Activated naive CD4-positive, alpha-beta T cell treated with anti-CD3 and anti-CD28 coated beads, Interleukin-2, amount 50 U/mL, for 16 hours (primary cell): ENCODE measurements at regions not wholly inside any gene's neighbourhood (a gene's known extent, or its start where the extent isn't known, plus 50 kb on each side); places are given as distances from the start of the nearest gene placed in this dataset.
"Not testable (repeated sequence)": the region's sequence is repeated elsewhere in the genome, so short reads cannot be mapped to it uniquely, and the experiment has no call there.

Experiments used
- DNase-seq: peaks from one replicate; pipeline ENCODE4 v3.0.0-alpha.2; 2020

DNA sequence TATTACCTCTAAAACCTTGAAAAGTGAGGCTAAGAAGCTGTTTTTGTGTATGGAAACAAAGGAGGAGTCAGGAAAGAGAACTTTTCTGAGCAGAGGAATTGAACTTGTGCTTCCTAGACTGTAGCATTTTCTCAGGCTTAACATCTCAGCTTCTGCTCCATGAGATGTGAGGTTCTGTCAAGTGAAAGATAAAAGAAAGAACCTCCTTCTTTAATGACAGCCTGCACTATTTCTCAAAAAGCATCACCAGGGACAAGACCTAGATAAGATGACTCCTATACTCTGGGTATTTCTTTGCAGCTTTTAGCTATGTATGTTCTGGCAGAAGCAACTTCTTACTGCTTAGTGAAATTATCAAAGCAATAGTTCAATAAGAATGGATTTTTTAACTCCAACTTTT lies 87.6 kb upstream of the KCNQ5 start:
- DNase-seq, result no peak

DNA sequence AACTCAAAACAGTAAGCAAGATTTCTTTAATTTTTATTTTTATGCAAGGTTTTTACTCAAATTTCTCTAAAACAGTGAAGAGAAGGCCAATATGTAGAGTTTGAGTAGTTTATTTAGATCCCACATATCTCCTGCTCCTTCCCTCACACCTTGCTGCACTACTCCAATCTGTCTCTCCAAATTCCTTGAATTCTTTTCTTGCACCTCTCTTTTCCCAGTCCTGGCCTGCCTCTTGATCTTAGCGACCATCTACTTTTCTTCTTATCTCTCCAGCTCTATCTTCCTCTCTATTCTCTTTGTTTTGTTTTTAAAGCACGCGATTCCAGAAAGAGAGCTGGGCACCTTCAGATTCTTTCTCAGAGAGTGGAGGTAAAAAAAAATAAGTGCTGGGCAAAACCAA lies 86.7 kb upstream of the KCNQ5 start:
- no peak for DNase-seq

DNA sequence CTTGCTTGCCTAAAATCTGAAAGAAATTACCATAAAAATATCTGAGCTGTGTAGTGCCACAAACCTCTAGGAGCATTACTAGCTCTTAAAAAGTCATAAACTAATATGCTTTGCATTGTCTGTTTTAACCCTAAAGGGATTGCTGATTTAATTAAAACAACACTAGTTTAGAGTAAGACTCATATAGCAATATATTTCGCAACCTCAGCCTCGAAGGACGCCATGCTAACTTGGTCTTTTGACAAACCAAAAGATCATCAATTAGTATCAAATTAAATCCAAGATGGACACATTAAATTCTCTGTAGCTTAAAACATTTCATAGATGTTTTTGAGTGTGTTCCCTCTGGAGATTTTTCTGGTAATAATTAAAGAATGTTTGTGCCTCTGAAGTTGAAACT lies 74.8 kb upstream of the KCNQ5 start:
- DNase-seq, result no peak

DNA sequence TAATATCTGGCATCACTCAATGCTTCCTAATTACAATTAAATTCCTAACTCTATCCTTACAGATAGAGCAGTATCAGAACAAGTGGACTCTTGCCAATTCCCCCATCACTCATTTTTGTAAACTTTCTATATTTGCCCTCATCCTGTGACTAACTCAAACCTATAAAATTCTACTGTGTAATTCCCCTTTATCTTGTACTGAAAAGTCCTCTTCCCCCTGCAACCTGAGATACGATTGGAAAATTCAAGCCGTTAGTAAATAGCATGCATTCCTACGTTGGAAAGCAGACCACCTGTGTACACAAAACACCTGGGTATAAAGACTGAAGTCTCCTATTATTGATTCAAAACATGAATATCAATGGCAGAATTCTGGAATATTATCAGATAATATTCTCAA lies 70.4 kb upstream of the KCNQ5 start:
- DNase-seq, result no peak

DNA sequence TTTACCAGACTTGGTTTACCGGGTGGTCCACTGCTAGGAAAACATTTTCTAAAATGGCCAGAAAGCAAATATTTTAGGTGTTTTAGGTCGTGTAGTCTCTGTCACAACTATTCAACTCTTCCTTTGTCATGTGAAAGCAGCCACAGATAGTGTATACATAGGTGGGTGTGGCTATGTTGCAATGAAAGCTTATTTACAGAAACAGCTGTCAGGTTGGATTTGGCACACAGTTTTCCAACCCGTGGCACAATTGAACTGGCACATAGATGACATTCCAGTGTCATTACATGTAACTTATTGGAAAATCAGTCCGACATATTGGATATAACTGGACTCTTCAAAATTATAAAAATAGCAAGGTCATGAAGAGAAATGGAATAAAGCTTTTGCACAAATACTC lies 68.9 kb upstream of the KCNQ5 start:
- no peak for DNase-seq

DNA sequence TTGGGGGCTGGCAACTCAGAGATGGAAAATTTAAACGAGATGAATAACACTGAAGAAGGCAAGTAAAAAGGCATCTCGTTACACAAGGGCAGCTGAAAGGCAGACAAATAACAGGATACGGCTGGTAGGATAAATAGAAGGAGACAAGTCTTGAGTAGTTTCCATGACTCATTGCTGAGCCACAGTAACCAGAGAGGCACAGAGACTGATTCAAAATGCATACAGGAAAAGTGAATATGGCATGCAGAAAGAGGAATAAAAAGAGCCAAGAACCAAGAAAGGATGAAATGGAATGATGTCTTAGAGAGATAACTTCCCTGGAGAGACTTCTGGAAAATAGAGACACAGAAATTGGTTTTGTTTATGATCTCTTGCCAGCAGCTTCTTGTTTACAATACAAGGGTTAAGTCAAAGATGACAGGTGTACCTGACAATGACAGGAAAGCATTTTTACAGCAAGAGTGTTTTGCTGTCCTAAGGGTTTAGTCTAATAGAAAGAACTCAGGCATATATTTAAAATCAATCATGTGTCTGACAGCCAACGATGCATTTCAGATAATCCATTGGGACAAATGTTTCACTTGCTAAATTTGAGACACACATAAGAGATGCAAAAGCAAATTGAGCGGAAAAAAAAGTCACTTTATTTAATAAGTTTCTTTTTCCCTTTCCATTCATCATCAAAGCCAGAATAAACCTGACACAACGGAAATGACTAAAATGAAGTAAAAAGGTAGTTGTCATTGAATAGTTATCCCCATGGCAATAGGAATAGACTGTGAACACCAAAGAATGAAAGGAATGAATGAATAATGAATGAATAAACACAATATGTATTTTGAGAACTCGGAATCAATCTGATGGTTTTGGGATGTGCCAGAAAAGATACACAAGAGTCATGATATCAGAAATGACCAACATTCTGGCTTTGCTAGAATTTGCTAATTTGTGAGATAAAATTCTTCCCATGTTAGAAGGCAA lies 68.0 kb upstream of the KCNQ5 start:
- DNase-seq, result no peak

DNA sequence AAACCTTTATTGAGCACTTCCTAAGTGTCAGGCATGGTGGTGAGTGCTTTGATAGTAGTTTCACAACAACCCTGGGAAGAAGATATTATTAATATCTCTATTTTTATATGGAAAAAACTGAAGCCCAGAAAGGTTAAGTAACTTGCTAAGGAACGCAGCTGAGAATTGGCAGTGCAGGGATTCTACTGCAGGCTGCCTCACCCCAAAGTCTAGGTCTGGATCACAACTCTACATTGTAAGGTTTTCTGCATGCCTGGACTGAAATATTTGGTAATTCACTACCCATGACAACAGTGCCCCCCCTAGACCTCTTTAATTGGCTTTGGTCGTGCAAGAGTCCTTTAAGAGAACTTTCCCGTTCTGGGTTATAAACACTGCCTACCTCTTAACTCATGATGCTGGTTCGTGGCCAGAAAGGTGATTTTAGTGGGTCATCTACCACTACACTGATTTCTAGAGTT lies 67.1 kb upstream of the KCNQ5 start:
- DNase-seq, result no peak

DNA sequence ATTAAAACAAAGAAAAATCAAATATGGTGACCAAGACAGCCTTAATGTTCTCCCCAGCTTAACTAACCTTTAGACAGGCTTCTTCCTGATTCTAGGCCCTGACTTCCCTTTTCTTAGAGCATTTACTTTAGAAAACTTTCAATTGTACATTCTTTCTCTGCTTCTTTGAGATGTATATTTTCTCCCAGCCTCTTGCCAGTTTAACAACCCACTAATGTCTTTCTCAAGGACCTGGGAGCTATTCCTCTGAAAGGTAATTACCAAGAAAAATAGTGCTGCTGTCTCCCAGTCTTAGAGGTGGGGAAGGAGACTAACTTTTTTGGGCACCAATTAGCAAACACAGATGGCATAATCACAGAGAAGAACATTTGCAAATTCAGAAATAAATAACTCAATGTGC lies 62.8 kb upstream of the KCNQ5 start:
- DNase-seq, result no peak

DNA sequence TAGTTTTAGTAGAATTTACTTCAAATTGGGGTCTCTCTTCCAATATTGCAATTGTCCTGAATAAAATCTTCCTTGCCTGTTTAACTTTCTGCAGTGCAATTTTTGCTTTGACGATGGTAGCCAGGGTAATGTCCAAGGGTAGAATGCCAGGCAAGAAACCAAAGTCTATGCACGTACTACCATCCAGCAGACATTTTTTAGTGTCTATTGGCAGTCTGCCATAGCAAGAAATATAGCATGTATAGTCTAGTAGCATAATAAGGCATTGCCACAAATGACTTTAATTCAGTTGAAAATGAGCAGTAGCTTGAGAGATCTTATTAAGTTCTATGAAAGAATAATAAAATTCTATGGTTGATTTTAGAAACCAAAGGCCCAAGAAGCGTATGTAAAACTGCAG lies 62.3 kb upstream of the KCNQ5 start:
- no peak for DNase-seq

DNA sequence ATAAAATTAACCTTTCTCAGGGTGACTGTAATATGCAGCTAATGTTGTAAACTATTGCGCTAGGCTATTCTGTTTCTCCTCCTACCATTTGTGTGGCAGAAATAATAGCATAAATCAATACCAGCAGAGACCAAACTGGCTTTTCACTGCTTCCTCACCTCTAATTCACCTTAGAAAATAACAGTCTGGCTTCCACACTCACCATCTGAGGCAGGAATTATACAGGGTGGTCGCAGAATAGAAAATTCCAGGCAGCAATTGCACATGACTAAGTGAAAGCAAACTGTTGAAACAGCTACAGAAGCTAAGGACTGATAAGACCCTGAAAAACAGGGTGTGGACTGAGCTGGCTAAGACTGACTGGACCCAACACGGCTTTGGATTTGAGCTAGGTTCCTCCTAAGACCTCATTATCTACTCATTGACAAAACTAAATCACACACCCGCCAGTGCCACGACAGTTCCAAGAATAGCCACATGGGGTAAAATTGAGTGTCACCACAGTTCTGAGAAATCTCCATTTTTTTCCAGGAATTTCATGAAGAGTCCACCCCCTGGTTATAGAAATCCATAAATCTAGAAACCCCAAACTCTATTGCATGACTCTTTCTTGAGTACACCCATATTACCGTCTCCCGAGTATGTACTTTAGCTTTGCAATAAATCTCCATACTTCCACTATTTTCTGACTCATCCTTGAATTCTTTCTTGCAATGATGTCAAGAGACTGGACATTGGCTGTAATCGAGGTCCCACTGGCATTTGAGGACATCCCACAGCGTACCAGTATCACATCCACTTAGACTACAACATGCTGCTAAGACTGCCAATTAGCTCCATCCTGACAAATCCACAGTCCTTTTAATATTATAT lies 60.9 kb upstream of the KCNQ5 start:
- DNase-seq, result no peak

DNA sequence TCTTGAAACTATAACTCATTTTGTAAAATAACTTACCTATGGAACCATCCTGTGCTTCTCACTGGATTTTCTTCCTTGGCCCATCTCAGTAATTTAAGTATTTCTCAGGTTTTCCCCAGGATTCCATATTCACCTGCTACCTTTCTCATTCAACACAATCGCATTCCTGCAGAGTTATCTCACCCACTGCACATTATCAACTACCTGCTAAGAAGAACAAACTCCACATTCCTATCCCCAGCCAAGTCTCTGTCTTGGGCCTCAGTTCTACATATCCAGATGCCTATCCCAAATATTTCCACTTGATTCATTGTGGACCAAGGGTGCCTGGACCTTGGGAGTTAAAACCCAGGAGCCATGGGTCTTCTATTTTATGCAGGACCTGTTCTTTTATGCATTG lies 60.2 kb upstream of the KCNQ5 start:
- DNase-seq, result no peak

DNA sequence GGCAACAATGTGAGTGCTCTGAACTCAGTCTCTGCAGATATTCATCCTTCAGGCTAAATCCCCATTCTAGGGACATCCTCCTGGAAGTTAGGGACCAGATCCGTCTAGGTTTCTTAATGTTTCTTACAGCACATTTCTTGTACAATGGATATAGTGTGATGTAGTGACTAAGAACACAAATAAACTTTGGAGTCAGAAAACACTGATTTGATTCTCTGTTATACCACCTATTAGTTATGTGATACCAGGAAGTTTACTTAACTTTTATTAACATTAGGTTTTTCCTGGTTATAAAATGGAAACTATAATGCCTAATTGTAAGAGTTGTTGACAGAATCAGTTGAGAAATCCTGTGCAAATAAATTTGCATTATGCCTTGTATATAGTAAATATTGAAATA lies 57.6 kb upstream of the KCNQ5 start:
- DNase-seq, result no peak

DNA sequence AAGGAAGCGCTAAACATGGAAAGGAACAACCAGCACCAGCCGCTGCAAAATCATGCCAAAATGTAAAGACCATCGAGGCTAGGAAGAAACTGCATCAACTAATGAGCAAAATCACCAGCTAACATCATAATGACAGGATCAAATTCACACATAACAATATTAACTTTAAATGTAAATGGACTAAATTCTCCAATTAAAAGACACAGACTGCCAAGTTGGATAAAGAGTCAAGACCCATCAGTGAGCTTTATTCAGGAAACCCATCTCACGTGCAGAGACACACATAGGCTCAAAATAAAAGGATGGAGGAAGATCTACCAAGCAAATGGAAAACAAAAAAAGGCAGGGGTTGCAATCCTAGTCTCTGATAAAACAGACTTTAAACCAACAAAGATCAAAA lies 49.9 kb upstream of the KCNQ5 start:
- DNase-seq, result not testable (repeated sequence)
